HG02610 (cell line): ENCODE measurements at regions not wholly inside any gene's neighbourhood (a gene's known extent, or its start where the extent isn't known, plus 50 kb on each side); places are given as distances from the start of the nearest gene placed in this dataset.
A peak's percentile ranks its signal among the peaks of the same experiment; 100 is the strongest.
"Not testable (repeated sequence)": the region's sequence is repeated elsewhere in the genome, so short reads cannot be mapped to it uniquely, and the experiment has no call there.

Source experiments
- ATAC-seq: cut with Tn5 transposase; IDR thresholded peaks from one replicate; pipeline ENCODE4 v1.9.1; 2021; ENCODE audit warnings: mild to moderate bottlenecking, moderate library complexity; ENCODE audit not compliant: unreplicated experiment

- no peak for ATAC-seq
These were observed 388.9 kb downstream of the ZEB2 start for GRCh38 chr2:144131042-144131441.

- ATAC-seq = no peak
These were observed 389.4 kb downstream of the ZEB2 start for GRCh38 chr2:144130551-144130950.

- ATAC-seq = no peak
These were observed 391.7 kb downstream of the ZEB2 start for GRCh38 chr2:144128130-144128746.

- ATAC-seq = no peak
These were observed 392.2 kb downstream of the ZEB2 start for GRCh38 chr2:144127693-144128092.

GRCh38 chr2:144126302-144126701 lies 393.6 kb downstream of the ZEB2 start:
- ATAC-seq = no peak

GRCh38 chr2:144125751-144126150 lies 394.2 kb downstream of the ZEB2 start:
- no peak for ATAC-seq

GRCh38 chr2:144124882-144125281 lies 395.0 kb downstream of the ZEB2 start:
- ATAC-seq = no peak

- ATAC-seq = no peak
These were observed 399.4 kb downstream of the ZEB2 start for GRCh38 chr2:144120487-144120886.

- no peak for ATAC-seq
These were observed 402.8 kb downstream of the ZEB2 start for GRCh38 chr2:144117086-144117485.

GRCh38 chr2:144115739-144116291 lies 404.1 kb downstream of the ZEB2 start:
- no peak for ATAC-seq

GRCh38 chr2:144114760-144115159 lies 405.2 kb downstream of the ZEB2 start:
- no peak for ATAC-seq

GRCh38 chr2:144111437-144111836 lies 408.5 kb downstream of the ZEB2 start:
- no peak for ATAC-seq

- ATAC-seq = not testable (repeated sequence)
These were observed 413.8 kb downstream of the ZEB2 start for GRCh38 chr2:144106104-144106503.

- ATAC-seq = no peak
These were observed 417.5 kb downstream of the ZEB2 start for GRCh38 chr2:144102386-144102785.

- ATAC-seq = peak; percentile 56
These were observed 420.0 kb downstream of the ZEB2 start for GRCh38 chr2:144099780-144100377.

- ATAC-seq = no peak
These were observed 420.6 kb downstream of the ZEB2 start for GRCh38 chr2:144099340-144099739.

- no peak for ATAC-seq
These were observed 422.3 kb downstream of the ZEB2 start for GRCh38 chr2:144097440-144098225.

GRCh38 chr2:144096531-144096930 lies 423.4 kb downstream of the ZEB2 start:
- ATAC-seq = no peak

GRCh38 chr2:144094408-144095151 lies 425.3 kb downstream of the ZEB2 start:
- ATAC-seq = no peak

- no peak for ATAC-seq
These were observed 428.3 kb downstream of the ZEB2 start for GRCh38 chr2:144091622-144092021.

GRCh38 chr2:144088863-144089262 lies 431.1 kb downstream of the ZEB2 start:
- ATAC-seq = no peak
